ENCODE measurements at regions not wholly inside any gene's neighbourhood (a gene's known extent, or its start where the extent isn't known, plus 50 kb on each side); places are given as distances from the start of the nearest gene placed in this dataset.

DNA sequence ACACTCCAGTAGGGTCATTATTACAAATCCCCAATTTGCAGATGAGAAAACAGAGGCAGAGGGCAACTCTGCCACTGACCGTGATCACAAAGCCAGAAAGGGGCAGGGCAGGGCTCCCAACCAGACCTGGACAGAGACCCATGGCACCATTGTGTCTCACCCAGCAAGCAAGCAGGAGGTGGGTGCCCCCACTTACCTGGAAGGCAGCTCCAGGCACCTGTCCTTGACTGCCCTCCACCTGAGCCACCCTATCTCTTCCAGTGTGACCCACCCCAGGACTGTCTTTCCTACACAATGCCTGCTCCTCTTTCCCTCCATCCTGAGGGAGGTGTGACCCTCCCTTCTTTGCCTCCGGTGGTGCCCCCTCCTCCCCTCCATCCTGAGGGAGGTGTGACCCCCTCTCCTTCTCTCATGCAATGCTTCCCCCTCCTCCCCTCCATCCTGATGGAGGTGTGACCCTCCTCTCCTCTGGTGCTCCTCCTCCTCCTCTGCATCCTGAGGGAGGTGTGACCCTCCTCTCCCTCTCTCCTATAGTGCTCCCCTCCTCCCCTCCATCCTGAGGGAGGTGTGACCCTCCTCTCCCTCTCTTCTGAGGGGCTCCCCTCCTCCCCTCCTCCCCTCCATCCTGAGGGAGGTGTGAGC is 198.0 kb downstream of the MED10 start:
- no peak for TF ChIP-seq POLR2A (IDR thresholded peaks at IDR 0.05; ENCODE audit: extremely low read depth, insufficient read length)
- TF ChIP-seq, protein P1, sequence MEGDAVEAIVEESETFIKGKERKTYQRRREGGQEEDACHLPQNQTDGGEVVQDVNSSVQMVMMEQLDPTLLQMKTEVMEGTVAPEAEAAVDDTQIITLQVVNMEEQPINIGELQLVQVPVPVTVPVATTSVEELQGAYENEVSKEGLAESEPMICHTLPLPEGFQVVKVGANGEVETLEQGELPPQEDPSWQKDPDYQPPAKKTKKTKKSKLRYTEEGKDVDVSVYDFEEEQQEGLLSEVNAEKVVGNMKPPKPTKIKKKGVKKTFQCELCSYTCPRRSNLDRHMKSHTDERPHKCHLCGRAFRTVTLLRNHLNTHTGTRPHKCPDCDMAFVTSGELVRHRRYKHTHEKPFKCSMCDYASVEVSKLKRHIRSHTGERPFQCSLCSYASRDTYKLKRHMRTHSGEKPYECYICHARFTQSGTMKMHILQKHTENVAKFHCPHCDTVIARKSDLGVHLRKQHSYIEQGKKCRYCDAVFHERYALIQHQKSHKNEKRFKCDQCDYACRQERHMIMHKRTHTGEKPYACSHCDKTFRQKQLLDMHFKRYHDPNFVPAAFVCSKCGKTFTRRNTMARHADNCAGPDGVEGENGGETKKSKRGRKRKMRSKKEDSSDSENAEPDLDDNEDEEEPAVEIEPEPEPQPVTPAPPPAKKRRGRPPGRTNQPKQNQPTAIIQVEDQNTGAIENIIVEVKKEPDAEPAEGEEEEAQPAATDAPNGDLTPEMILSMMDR (IDR thresholded peaks at IDR 0.05; ENCODE audit: low read depth, low read length), result no peak
- TF ChIP-seq, protein P2, sequence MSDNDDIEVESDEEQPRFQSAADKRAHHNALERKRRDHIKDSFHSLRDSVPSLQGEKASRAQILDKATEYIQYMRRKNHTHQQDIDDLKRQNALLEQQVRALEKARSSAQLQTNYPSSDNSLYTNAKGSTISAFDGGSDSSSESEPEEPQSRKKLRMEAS (IDR thresholded peaks at IDR 0.05; ENCODE audit: low read depth, low read length), result no peak
- TF ChIP-seq MYC (IDR thresholded peaks at IDR 0.05; ENCODE audit: low read depth, low read length), result no peak

All from NB4 (cell line).